ENCODE measurements at regions not wholly inside any gene's neighbourhood (a gene's known extent, or its start where the extent isn't known, plus 50 kb on each side); places are given as distances from the start of the nearest gene placed in this dataset.

DNA sequence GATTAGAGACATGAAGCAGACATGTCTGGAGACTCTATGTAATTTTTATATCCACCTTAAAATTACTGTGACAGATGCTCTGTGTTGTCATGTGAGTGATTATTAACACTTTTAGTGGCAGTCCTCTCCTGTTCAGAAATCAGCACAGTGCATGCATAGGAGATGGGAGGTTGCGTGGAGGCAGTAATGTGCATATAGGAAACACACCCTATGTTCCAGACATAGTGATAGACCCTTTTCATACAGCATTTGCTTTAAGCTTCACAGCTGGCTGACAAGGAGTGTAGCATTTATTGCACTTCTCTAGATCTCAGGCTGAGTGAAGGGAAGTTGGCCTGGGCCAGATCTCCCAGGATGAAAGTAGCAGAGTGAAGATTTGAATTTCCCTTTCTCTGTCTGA is 102.3 kb upstream of the SYN3 start:
- TF ChIP-seq EZH2 (IDR thresholded peaks at IDR 0.05; ENCODE audit: borderline replicate concordance, low read length) = no peak
- TF ChIP-seq, protein P1, sequence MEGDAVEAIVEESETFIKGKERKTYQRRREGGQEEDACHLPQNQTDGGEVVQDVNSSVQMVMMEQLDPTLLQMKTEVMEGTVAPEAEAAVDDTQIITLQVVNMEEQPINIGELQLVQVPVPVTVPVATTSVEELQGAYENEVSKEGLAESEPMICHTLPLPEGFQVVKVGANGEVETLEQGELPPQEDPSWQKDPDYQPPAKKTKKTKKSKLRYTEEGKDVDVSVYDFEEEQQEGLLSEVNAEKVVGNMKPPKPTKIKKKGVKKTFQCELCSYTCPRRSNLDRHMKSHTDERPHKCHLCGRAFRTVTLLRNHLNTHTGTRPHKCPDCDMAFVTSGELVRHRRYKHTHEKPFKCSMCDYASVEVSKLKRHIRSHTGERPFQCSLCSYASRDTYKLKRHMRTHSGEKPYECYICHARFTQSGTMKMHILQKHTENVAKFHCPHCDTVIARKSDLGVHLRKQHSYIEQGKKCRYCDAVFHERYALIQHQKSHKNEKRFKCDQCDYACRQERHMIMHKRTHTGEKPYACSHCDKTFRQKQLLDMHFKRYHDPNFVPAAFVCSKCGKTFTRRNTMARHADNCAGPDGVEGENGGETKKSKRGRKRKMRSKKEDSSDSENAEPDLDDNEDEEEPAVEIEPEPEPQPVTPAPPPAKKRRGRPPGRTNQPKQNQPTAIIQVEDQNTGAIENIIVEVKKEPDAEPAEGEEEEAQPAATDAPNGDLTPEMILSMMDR (conservative IDR thresholded peaks at IDR 0.05 in 1 of 2, IDR thresholded peaks at IDR 0.05 in 1 of 2; ENCODE audit: extremely low read depth in 1 of 2, insufficient read depth in 1 of 2, low read depth in 1 of 2, low read length in 2 of 2) = no peak

Data from mammary epithelial cell (primary cell).